ENCODE measurements at regions not wholly inside any gene's neighbourhood (a gene's known extent, or its start where the extent isn't known, plus 50 kb on each side); places are given as distances from the start of the nearest gene placed in this dataset.

DNA sequence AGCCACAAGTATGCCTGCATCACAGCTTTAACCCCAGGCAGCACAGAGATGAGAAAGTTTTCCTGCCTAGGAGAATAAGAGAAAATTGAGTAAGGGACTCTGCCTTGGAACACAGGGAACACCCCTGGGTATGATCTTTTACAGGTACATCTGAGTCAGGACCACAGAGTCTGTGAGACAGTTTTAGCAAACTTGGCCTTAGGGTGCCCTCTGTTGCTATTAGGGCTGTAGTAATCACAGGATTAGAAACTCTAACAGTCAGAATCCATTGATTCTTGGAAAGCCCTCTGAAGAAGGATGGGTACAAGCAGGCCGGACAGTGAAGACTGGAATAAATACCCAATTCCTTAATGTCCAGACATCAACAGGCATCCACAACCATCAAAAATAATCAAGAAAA is 989.5 kb upstream of the CDH9 start:
- peaks cover 0 to 15% (median 0%) of the 10 kb centered on the region in 3 donors for H3K36me3 Mint-ChIP-seq
- no peaks in the 10 kb centered on the region for H3K4me1 Mint-ChIP-seq
- no peak for DNase-seq
- no peak for ATAC-seq
- H3K9me3 Mint-ChIP-seq: peaks cover 6 to 42% (median 19%) of the 10 kb centered on the region in 9 donors
- POLR2A ChIA-PET: no interaction called here
- H3K27me3 Mint-ChIP-seq: no peaks in the 10 kb centered on the region
- H3K4me3 Mint-ChIP-seq: no peak overlapping the region
- no peak overlapping the region for H3K27ac Mint-ChIP-seq

DNA sequence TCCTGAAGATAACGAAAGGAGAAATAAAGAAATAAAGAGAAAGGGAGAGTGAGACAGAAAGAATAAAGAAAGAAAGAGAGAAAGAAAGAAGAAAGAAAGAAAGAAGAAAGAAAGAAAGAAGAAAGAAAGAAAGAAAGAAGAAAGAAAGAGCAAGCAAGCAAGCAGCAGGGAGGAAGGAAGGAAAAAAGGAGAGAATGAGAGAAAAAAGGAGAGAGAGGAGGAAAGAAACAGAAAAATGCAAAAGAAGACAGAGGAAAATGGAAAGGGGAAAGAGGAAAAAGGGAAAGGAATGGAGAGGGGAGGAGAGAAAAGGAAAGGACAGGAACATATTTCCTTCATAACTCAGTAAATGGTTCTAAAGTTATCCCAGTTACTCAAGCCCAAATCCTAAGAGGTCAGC is 978.8 kb upstream of the CDH9 start:
- no peak for DNase-seq
- Mint-ChIP-seq H3K36me3 (peaks cover 0 to 10% (median 0%) of the 10 kb centered on the region in 3 donors), H3K9me3 (peaks cover 7 to 71% (median 31%) of the 10 kb centered on the region in 9 donors), H3K27ac (no peak overlapping the region), H3K4me1 (no peaks in the 10 kb centered on the region), H3K27me3 (no peaks in the 10 kb centered on the region), H3K4me3 (no peak overlapping the region)
- POLR2A ChIA-PET: no interaction called here
- no peak for ATAC-seq

DNA sequence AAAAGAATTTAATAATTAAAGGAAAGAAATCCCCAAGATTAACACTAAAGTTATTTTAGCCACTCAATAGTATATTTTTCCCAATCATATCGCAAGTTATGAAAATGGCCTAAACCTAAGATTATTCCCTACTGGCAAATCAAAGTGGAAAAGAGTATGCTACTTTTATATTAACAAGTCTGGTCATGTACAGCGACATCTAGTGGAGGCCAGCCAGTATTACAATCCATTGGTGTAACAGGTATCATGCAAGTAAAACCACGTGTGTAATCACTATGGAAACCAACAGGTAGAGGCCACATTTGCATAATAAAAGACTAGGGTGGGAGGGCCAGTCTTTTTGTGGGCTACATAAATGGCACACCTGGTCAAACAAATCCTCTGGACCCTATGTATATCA is 976.4 kb upstream of the CDH9 start:
- DNase-seq (no peak), ATAC-seq (no peak)
- Mint-ChIP-seq H3K36me3 (peaks cover 0 to 10% (median 0%) of the 10 kb centered on the region in 3 donors), H3K4me3 (no peak overlapping the region), H3K9me3 (peaks cover 10 to 78% (median 48%) of the 10 kb centered on the region in 9 donors), H3K4me1 (no peaks in the 10 kb centered on the region), H3K27ac (no peak overlapping the region), H3K27me3 (no peaks in the 10 kb centered on the region)
- POLR2A ChIA-PET: no interaction called here

DNA sequence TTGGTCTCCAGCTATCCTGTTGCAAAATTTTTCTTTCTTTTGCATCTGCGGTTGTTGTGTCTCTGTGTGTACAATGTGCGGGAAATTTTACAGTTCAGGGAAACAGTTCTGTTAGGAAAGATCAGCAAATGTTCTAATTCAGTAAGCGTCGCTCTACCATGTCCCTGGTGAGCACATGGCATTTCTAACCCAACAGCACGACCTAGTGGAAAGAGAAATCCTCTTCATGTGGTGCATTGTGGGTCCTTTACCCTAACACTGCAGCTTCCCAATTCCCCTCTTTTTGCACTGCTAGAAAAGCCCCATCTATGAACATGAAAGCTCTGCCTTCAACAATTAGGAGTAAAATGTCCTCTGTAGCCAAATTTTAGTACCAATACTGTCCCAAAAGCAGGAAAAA is 974.2 kb upstream of the CDH9 start:
- H3K9me3 Mint-ChIP-seq: peaks cover 9 to 74% (median 48%) of the 10 kb centered on the region in 9 donors

DNA sequence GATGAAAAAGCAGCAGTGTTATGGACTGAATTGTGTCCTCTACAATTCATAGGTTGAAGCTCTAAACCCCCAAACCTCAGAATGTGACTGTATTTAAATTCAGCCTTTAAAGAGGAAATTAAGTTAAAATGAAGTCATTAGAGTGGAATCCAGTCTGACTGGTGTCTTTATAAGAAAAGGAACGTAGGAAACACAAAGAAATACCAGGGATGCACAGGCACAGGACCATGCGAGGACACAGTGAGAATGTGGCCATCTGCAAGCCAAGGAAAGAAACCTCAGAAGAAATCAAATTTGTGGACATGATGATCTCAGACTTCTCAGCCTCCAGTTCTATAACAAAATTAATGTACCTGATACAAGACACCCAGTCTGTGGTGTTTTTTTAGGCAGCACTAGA is 971.2 kb upstream of the CDH9 start:
- no peak for ATAC-seq
- peaks cover 10 to 61% (median 43%) of the 10 kb centered on the region in 9 donors for H3K9me3 Mint-ChIP-seq

More for the DNA sequence above, 974.2 kb upstream of the CDH9 start:
- H3K27me3 Mint-ChIP-seq: no peaks in the 10 kb centered on the region
- DNase-seq: no peak
- H3K36me3 Mint-ChIP-seq: peaks cover 0 to 10% (median 0%) of the 10 kb centered on the region in 3 donors
- no peak for ATAC-seq
- POLR2A ChIA-PET: no interaction called here
- no peak overlapping the region for H3K4me3 Mint-ChIP-seq
- no peaks in the 10 kb centered on the region for H3K4me1 Mint-ChIP-seq
- H3K27ac Mint-ChIP-seq: no peak overlapping the region

DNA sequence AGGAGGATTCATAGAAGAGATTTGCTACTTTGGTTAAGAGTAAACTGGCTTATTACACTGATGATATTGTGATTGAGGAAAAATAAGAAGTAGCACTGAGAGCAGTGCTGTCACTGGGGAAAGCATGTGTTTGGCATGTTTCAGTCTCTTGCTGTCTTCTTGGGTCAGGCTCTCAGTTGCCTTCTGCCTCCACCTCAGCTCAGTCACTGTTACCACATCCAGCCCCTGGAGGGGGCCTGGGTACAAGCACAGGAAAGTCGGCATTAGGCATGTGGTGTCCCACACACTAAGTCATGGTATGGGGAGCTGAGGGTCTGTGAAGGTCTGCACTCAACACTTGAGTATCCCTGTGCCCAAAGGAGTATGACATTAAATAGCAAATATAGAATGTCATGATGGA is 958.3 kb upstream of the CDH9 start:
- POLR2A ChIA-PET: no interaction called here
- H3K27ac Mint-ChIP-seq: no peak overlapping the region
- H3K4me1 Mint-ChIP-seq: no peaks in the 10 kb centered on the region
- ATAC-seq (no peak), DNase-seq (no peak)
- H3K9me3 Mint-ChIP-seq: peaks cover 0 to 34% (median 16%) of the 10 kb centered on the region in 9 donors
- H3K36me3 Mint-ChIP-seq: peaks cover 0 to 4% (median 0%) of the 10 kb centered on the region in 3 donors
- no peak overlapping the region for H3K4me3 Mint-ChIP-seq
- H3K27me3 Mint-ChIP-seq: no peaks in the 10 kb centered on the region

More for the DNA sequence above, 971.2 kb upstream of the CDH9 start:
- no peak overlapping the region for H3K4me3 Mint-ChIP-seq
- no peak overlapping the region for H3K27ac Mint-ChIP-seq
- no peaks in the 10 kb centered on the region for H3K4me1 Mint-ChIP-seq
- POLR2A ChIA-PET: no interaction called here
- H3K27me3 Mint-ChIP-seq: no peaks in the 10 kb centered on the region
- peaks cover 0 to 9% (median 0%) of the 10 kb centered on the region in 3 donors for H3K36me3 Mint-ChIP-seq
- no peak for DNase-seq

DNA sequence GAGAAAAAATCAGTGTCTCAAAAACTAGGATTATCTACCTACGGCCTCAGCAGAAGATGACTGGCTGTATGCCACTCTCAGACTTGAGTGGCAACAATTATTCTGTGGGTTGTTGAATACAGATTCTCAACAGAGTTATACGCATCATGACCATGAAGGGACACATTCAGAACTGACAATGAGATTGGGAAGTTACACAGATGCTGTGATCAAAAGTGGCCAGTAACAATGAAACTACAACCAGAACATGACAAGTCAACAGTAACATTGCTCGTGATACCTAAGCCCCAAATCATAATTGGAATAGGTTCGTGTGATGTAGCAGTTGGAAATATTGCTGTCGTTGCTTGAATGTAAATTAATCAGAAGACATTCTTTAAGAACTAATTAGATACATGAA is 957.5 kb upstream of the CDH9 start:
- H3K9me3 Mint-ChIP-seq: peaks cover 0 to 33% (median 16%) of the 10 kb centered on the region in 9 donors
- no peaks in the 10 kb centered on the region for H3K27me3 Mint-ChIP-seq
- POLR2A ChIA-PET: no interaction called here
- H3K4me3 Mint-ChIP-seq: no peak overlapping the region
- ATAC-seq (no peak), DNase-seq (no peak)
- peaks cover 0 to 4% (median 0%) of the 10 kb centered on the region in 3 donors for H3K36me3 Mint-ChIP-seq
- no peaks in the 10 kb centered on the region for H3K4me1 Mint-ChIP-seq
- no peak overlapping the region for H3K27ac Mint-ChIP-seq

DNA sequence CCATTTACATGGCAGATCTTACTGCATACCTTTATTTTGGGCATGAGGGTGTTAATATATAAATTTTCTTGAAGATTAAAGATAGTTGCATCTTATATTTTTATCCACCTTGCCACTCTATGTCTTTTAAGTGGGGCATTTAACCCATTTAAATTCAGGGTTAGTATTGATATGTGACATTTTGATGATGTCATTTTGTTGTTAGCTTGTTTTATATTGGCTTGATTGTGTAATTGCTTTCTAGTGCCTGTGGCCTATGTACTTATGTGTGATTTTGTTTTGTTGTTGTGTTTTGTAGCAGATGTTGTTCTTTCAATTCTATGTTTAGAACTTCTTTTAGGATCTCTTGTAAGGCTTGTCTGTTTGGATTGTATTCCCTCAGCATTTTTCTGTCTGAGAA is 939.9 kb upstream of the CDH9 start:
- DNase-seq (no peak), ATAC-seq (no peak)
- POLR2A ChIA-PET: no interaction called here
- H3K4me1 Mint-ChIP-seq: no peaks in the 10 kb centered on the region
- H3K4me3 Mint-ChIP-seq: no peak overlapping the region
- H3K36me3 Mint-ChIP-seq: peaks cover 0 to 11% (median 0%) of the 10 kb centered on the region in 3 donors
- H3K9me3 Mint-ChIP-seq: peaks cover 3 to 51% (median 30%) of the 10 kb centered on the region in 9 donors
- H3K27me3 Mint-ChIP-seq: no peaks in the 10 kb centered on the region
- H3K27ac Mint-ChIP-seq: no peak overlapping the region

DNA sequence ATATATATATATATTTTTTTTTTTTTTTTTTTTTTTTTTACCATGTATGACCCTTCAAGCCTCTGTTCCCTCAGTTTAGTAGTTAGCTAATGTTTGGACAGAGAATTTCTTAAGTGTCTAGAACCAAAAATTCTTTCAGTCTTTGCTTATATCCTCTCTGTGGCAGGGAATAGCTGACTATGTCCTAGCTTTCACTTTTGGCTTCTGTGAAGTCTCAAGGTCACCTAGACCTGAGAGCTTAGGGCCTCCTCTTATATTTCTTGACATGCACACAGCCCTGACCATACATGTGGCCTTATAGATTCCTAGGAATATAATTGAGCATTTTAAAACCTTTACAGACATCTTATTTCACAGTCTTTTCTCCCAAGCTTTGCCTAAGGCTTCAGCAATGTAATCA is 930.8 kb upstream of the CDH9 start:
- no peaks in the 10 kb centered on the region for H3K27me3 Mint-ChIP-seq
- no peak for ATAC-seq
- no peak overlapping the region for H3K27ac Mint-ChIP-seq
- POLR2A ChIA-PET: no interaction called here
- peaks cover 7 to 39% (median 22%) of the 10 kb centered on the region in 9 donors for H3K9me3 Mint-ChIP-seq
- H3K4me3 Mint-ChIP-seq: no peak overlapping the region
- DNase-seq: no peak
- H3K36me3 Mint-ChIP-seq: peaks cover 0 to 6% (median 0%) of the 10 kb centered on the region in 3 donors
- H3K4me1 Mint-ChIP-seq: no peaks in the 10 kb centered on the region

DNA sequence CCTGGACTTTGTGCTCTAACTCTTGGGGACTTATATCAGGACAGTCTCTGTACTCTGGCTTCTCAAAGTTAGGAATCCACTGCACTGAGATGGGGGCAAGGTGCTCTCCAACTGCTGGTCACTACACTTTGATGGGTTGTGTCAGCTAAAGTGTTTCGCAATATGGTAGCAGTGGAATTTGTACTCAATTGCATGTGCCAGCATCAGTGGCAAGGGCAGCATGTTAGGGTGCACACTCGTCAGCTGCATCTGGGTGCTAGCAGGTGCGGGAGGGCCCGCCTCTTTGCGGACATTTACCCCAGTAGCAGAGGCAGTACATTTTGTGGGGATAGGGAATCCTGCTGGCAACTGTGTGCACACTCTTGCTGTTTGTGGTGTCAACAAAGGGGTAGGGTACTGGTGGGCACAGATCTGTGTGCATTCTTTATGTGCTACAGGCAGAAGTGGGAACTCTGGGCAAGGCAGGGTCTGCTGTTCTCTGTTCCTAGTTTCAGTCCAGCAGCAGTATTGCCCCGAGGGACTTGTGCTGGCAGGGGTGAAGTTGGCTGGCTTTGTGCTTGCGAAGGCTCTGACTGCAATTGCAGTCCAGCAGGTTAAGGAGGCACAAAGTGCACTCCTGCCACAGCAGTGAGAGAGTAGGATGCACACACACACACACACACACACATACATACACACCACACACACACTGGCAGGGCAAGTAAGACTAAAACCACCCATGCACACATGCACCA is 924.8 kb upstream of the CDH9 start:
- ATAC-seq (no peak), DNase-seq (no peak)
- POLR2A ChIA-PET: no interaction called here
- Mint-ChIP-seq H3K4me1 (no peaks in the 10 kb centered on the region), H3K36me3 (no peaks in the 10 kb centered on the region), H3K27me3 (no peaks in the 10 kb centered on the region), H3K4me3 (no peak overlapping the region), H3K9me3 (peaks cover 10 to 72% (median 38%) of the 10 kb centered on the region in 9 donors), H3K27ac (no peak overlapping the region)

DNA sequence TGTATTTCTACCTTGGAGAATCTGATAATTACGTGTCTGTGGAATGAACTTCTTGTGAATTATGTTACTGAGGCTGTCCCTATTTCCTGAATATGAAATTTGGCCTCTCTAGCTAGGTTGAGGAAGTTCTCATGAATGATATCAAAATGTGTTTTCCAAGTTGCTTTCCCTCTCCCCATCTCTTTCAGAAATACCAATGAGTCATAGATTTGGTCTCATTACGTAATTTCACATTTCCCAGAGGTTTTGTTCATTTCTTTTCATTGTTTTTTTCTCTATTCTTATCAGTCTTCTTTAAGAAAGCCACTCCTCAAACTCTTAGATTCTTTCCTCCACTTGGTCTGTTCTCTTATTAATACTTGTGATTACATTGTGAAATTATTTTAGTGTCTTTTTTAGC is 923.8 kb upstream of the CDH9 start:
- no peak for ATAC-seq

DNA sequence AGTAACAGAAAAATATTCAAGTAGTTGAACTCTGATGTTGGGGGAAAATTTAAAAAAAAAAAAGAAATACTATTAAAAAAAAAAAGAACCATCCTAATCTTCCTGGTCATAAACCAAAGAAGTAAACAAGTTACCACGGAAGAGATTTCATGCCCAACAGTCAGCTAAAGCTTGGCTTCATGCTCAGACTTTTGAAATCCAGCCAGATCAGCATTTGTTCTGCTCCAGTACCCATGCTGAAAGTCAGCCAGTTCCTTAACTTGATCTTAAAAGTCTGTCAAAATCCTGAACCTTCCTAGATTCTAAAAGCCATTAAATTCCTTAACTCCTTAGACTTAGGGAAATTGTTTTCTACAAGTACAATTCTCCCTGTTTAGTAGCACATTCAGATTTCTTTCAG is 908.7 kb upstream of the CDH9 start:
- Mint-ChIP-seq H3K27me3 (no peaks in the 10 kb centered on the region), H3K36me3 (no peaks in the 10 kb centered on the region), H3K4me3 (no peak overlapping the region), H3K4me1 (no peaks in the 10 kb centered on the region), H3K27ac (no peak overlapping the region), H3K9me3 (peaks cover 0 to 33% (median 7%) of the 10 kb centered on the region in 9 donors)
- no peak for DNase-seq
- POLR2A ChIA-PET: no interaction called here
- no peak for ATAC-seq

More for the DNA sequence above, 923.8 kb upstream of the CDH9 start:
- Mint-ChIP-seq H3K4me1 (no peaks in the 10 kb centered on the region), H3K4me3 (no peak overlapping the region), H3K9me3 (peaks cover 11 to 80% (median 38%) of the 10 kb centered on the region in 9 donors), H3K27ac (no peak overlapping the region), H3K36me3 (no peaks in the 10 kb centered on the region), H3K27me3 (no peaks in the 10 kb centered on the region)
- no peak for DNase-seq
- POLR2A ChIA-PET: no interaction called here

DNA sequence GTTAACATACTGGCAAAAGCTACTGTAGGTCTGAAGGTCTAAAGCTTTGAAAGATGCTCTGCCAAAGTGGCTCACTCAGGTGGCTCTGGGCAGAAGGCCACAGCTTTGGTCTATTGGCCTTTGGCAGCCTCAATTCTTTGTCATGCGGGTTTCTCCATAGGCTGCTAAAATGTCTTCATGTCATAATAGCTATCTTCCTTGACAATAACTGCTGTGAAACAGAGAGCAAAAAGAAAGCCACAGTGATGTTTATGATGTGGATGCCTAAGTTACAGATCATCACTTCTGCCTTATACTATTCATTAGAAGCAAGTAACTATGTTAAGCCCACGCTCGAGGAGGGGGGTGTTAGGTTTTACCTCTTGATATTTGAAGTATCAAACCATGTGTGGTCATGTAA is 906.1 kb upstream of the CDH9 start:
- DNase-seq: no peak
- H3K4me1 Mint-ChIP-seq: no peaks in the 10 kb centered on the region
- H3K36me3 Mint-ChIP-seq: no peaks in the 10 kb centered on the region
- POLR2A ChIA-PET: no interaction called here
- H3K27ac Mint-ChIP-seq: no peak overlapping the region
- no peak overlapping the region for H3K4me3 Mint-ChIP-seq
- H3K9me3 Mint-ChIP-seq: peaks cover 0 to 31% (median 7%) of the 10 kb centered on the region in 9 donors
- no peaks in the 10 kb centered on the region for H3K27me3 Mint-ChIP-seq
- no peak for ATAC-seq

DNA sequence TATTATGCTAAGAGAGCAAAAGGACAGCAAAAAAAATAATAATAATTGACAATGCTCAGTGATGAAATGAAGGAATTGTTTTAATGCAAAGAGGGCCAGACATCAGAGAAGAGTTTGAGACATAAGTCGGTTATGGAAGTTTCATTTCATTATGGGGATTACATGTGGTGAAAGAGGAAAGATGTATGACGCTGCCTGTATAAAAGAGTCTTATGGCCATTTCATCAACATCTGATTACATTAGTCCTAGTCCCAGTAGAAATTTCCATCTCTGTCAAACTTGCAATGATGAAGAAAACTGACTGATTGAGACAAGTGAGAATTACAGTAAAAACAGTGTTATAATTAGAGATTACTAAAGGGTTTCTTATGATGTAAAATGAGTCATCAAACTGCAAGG is 900.6 kb upstream of the CDH9 start:
- H3K9me3 Mint-ChIP-seq: peaks cover 0 to 31% (median 10%) of the 10 kb centered on the region in 9 donors
- H3K36me3 Mint-ChIP-seq: no peaks in the 10 kb centered on the region
- POLR2A ChIA-PET: no interaction called here
- H3K27ac Mint-ChIP-seq: no peak overlapping the region
- no peaks in the 10 kb centered on the region for H3K27me3 Mint-ChIP-seq
- no peak overlapping the region for H3K4me3 Mint-ChIP-seq
- DNase-seq: no peak
- no peaks in the 10 kb centered on the region for H3K4me1 Mint-ChIP-seq
- ATAC-seq: no peak

Data from naive thymus-derived CD8-positive, alpha-beta T cell (primary cell).